T-cell (primary cell): ENCODE measurements at regions not wholly inside any gene's neighbourhood (a gene's known extent, or its start where the extent isn't known, plus 50 kb on each side); places are given as distances from the start of the nearest gene placed in this dataset.

Experiments
- ATAC-seq, 4 experiments: fragments of 200-7000 bp in 3 of 4; fragments of 150-1000 bp in 1 of 4; cut with Tn5 transposase; replicated peaks in 1 of 4; 1 replicate in 3 of 4; 2 replicates in 1 of 4; pipeline ENCODE4 v1.10.0; 2021; ENCODE audit warnings: moderate library complexity in 3 of 4, mild to moderate bottlenecking in 2 of 4, moderate number of reproducible peaks in 1 of 4
- CTCF ChIA-PET, 2 donors: fragments of 300-600 bp; sonication (Branson Sonifier 250); formaldehyde crosslinking; loops; one replicate each; lab custom pipeline; 2022; ENCODE audit warnings: antibody characterized with exemption in 2 of 2; lab: Charles Lee
- POLR2A ChIA-PET, 2 donors: fragments of 300-600 bp; sonication (Branson Sonifier 250); formaldehyde crosslinking; loops; one replicate each; lab custom pipeline; 2022; ENCODE audit warnings: antibody characterized with exemption in 2 of 2; lab: Charles Lee
- DNase-seq, 35 experiments: peaks; one replicate each; pipeline versions ENCODE4 v3.0.0 to v3.0.0-alpha.2; 2013 to 2023
- H3K27ac ChIP-seq: one replicate; pipeline ENCODE4 v1.5.1; 2013; ENCODE audit warnings: low read length
- H3K27me3 ChIP-seq, 2 experiments: replicated peaks in 1 of 2; 1 replicate in 1 of 2; 2 replicates in 1 of 2; pipeline versions ENCODE4 v1.6.1 to v1.7.0; 2013; ENCODE audit warnings: low read length in 1 of 2, mixed read lengths in 1 of 2; ENCODE audit not compliant: control insufficient read depth in 2 of 2, insufficient read depth in 2 of 2; ENCODE audit errors: extremely low read depth in 1 of 2
- H3K36me3 ChIP-seq, 2 donors: 1 replicate in 1 of 2; 2 replicates in 1 of 2; pipeline versions ENCODE4 v1.6.1 to v1.7.0; 2013; ENCODE audit warnings: low read length in 1 of 2; ENCODE audit not compliant: control insufficient read depth in 2 of 2, insufficient read depth in 1 of 2; ENCODE audit errors: extremely low read depth in 1 of 2
- H3K4me1 ChIP-seq, 2 experiments: 1 replicate in 1 of 2; 2 replicates in 1 of 2; pipeline versions ENCODE4 v1.6.1 to v1.7.0; 2013; ENCODE audit warnings: low read length in 2 of 2, mixed read lengths in 1 of 2; ENCODE audit not compliant: insufficient read depth in 2 of 2, control insufficient read depth in 1 of 2; ENCODE audit errors: extremely low read depth in 1 of 2
- H3K4me3 ChIP-seq, 2 donors: 1 replicate in 1 of 2; 2 replicates in 1 of 2; pipeline versions ENCODE4 v1.5.1 to v1.7.0; 2013; ENCODE audit warnings: mild to moderate bottlenecking in 2 of 2, low read length in 1 of 2, moderate library complexity in 1 of 2; ENCODE audit not compliant: control insufficient read depth in 1 of 2; ENCODE audit errors: extremely low read depth in 1 of 2
- H3K9me3 ChIP-seq: 2 replicates; pipeline ENCODE4 v1.7.0; 2013
- H3K27ac Mint-ChIP-seq, 2 donors: one replicate each; pipeline ENCODE4 v1.8.0; 2020 to 2021; ENCODE audit warnings: mild to moderate bottlenecking in 2 of 2, mixed read lengths in 2 of 2
- H3K27me3 Mint-ChIP-seq, 2 donors: one replicate each; pipeline ENCODE4 v1.8.0; 2021 to 2022; ENCODE audit warnings: mixed read lengths in 2 of 2
- H3K36me3 Mint-ChIP-seq: one replicate; pipeline ENCODE4 v1.8.0; 2021; ENCODE audit warnings: mixed read lengths
- H3K4me1 Mint-ChIP-seq, 3 donors: one replicate each; pipeline ENCODE4 v1.8.0; 2020 to 2022; ENCODE audit warnings: mixed read lengths in 3 of 3, mild to moderate bottlenecking in 1 of 3
- H3K4me3 Mint-ChIP-seq, 3 donors: one replicate each; pipeline ENCODE4 v1.8.0; 2020 to 2022; ENCODE audit warnings: mild to moderate bottlenecking in 3 of 3, mixed read lengths in 3 of 3, moderate library complexity in 3 of 3
- H3K9me3 Mint-ChIP-seq, 3 donors: one replicate each; pipeline ENCODE4 v1.8.0; 2020 to 2022; ENCODE audit warnings: mixed read lengths in 3 of 3
- WGBS: methylation state at CpG from one replicate; pipeline ENCODE4 v1.1.5; 2013; ENCODE audit warnings: missing lambda C conversion rate; ENCODE audit not compliant: insufficient coverage; 5-methylcytosine and 5-hydroxymethylcytosine counted together

- ATAC-seq (no peak), DNase-seq (no peak)
- Histone ChIP-seq H3K9me3 (no peaks in the 10 kb centered on the region), H3K4me1 (no peaks in the 10 kb centered on the region), H3K36me3 (no peaks in the 10 kb centered on the region), H3K27me3 (no peaks in the 10 kb centered on the region), H3K4me3 (no peak overlapping the region), H3K27ac (no peak overlapping the region)
- Mint-ChIP-seq H3K27me3 (peaks cover 2 to 5% of the 10 kb centered on the region in 2 donors), H3K36me3 (no peaks in the 10 kb centered on the region), H3K9me3 (no peaks in the 10 kb centered on the region), H3K4me1 (no peaks in the 10 kb centered on the region), H3K4me3 (no peak overlapping the region), H3K27ac (no peak overlapping the region)
- POLR2A ChIA-PET = no interaction called here
- CTCF ChIA-PET = no interaction called here
- WGBS = 100% methylated on average over 2 of the region's 4 CpGs
Measured at GRCh38 chr12:90899456-90900182, 55.4 kb downstream of the CCER1 start.

- Histone ChIP-seq H3K4me1 (no peaks in the 10 kb centered on the region), H3K27ac (no peak overlapping the region), H3K4me3 (no peak overlapping the region), H3K9me3 (no peaks in the 10 kb centered on the region), H3K27me3 (no peaks in the 10 kb centered on the region), H3K36me3 (no peaks in the 10 kb centered on the region)
- ChIA-PET CTCF (interaction anchor here in 1 of 2 donors (0.5 kb wide), 1 partner anchor 81 kb away, joined by 4 read pairs; no protein-coding TSS in a partner anchor), POLR2A (no interaction called here)
- no peak for ATAC-seq
- Mint-ChIP-seq H3K36me3 (no peaks in the 10 kb centered on the region), H3K27ac (no peak overlapping the region), H3K27me3 (peaks cover 2 to 9% of the 10 kb centered on the region in 2 donors), H3K4me3 (no peak overlapping the region), H3K9me3 (no peaks in the 10 kb centered on the region), H3K4me1 (no peaks in the 10 kb centered on the region)
- no peak for DNase-seq
Measured at GRCh38 chr12:90897986-90898385, 57.0 kb downstream of the CCER1 start.

GRCh38 chr12:90897316-90897715 lies 57.7 kb downstream of the CCER1 start:
- ATAC-seq (no peak), DNase-seq (no peak)
- H3K4me1 Mint-ChIP-seq = no peaks in the 10 kb centered on the region
- H3K36me3 Mint-ChIP-seq = no peaks in the 10 kb centered on the region
- H3K4me3 Mint-ChIP-seq = no peak overlapping the region
- ChIA-PET POLR2A (interaction anchor here in 1 of 2 donors (0.5 kb wide), 1 partner anchor 380 kb away, joined by 3 read pairs; no protein-coding TSS in a partner anchor), CTCF (no interaction called here)
- no peaks in the 10 kb centered on the region for H3K36me3 ChIP-seq
- no peak overlapping the region for H3K27ac Mint-ChIP-seq
- H3K9me3 Mint-ChIP-seq = no peaks in the 10 kb centered on the region
- WGBS = no CpG with 5 or more reads among the region's 3 CpGs
- no peaks in the 10 kb centered on the region for H3K4me1 ChIP-seq
- no peaks in the 10 kb centered on the region for H3K27me3 ChIP-seq
- no peak overlapping the region for H3K27ac ChIP-seq
- no peaks in the 10 kb centered on the region for H3K9me3 ChIP-seq
- no peak overlapping the region for H3K4me3 ChIP-seq
- H3K27me3 Mint-ChIP-seq = peaks cover 2 to 14% of the 10 kb centered on the region in 2 donors

- H3K9me3 Mint-ChIP-seq = no peaks in the 10 kb centered on the region
- ChIA-PET CTCF (no interaction called here), POLR2A (interaction anchor here in 1 of 2 donors (0.5 kb wide), 1 partner anchor 381 kb away, joined by 3 read pairs; no protein-coding TSS in a partner anchor)
- Histone ChIP-seq H3K4me1 (no peaks in the 10 kb centered on the region), H3K27me3 (no peaks in the 10 kb centered on the region), H3K9me3 (no peaks in the 10 kb centered on the region), H3K4me3 (no peak overlapping the region), H3K36me3 (no peaks in the 10 kb centered on the region), H3K27ac (no peak overlapping the region)
- H3K27me3 Mint-ChIP-seq = peaks cover 2 to 19% of the 10 kb centered on the region in 2 donors
- H3K4me1 Mint-ChIP-seq = no peaks in the 10 kb centered on the region
- ATAC-seq (no peak), DNase-seq (no peak)
- H3K36me3 Mint-ChIP-seq = no peaks in the 10 kb centered on the region
- no CpG with 5 or more reads among the region's 1 CpG for WGBS
- no peak overlapping the region for H3K27ac Mint-ChIP-seq
- H3K4me3 Mint-ChIP-seq = no peak overlapping the region
Measured at GRCh38 chr12:90896821-90897220, 58.2 kb downstream of the CCER1 start.

- Mint-ChIP-seq H3K4me3 (no peak overlapping the region), H3K9me3 (no peaks in the 10 kb centered on the region), H3K27ac (no peak overlapping the region), H3K36me3 (no peaks in the 10 kb centered on the region), H3K27me3 (peaks cover 2 to 21% of the 10 kb centered on the region in 2 donors), H3K4me1 (no peaks in the 10 kb centered on the region)
- no peak for ATAC-seq
- ChIA-PET CTCF (interaction anchor here in 1 of 2 donors (0.5 kb wide), 1 partner anchor 1352 kb away, joined by 4 read pairs; no protein-coding TSS in a partner anchor), POLR2A (no interaction called here)
- Histone ChIP-seq H3K27me3 (no peaks in the 10 kb centered on the region), H3K36me3 (no peaks in the 10 kb centered on the region), H3K27ac (no peak overlapping the region), H3K4me1 (no peaks in the 10 kb centered on the region), H3K4me3 (no peak overlapping the region), H3K9me3 (no peaks in the 10 kb centered on the region)
- DNase-seq = no peak
Measured at GRCh38 chr12:90896164-90896563, 58.8 kb downstream of the CCER1 start.

- POLR2A ChIA-PET = no interaction called here
- no peak overlapping the region for H3K4me3 ChIP-seq
- Mint-ChIP-seq H3K4me1 (no peaks in the 10 kb centered on the region), H3K27me3 (peaks cover 0 to 15% of the 10 kb centered on the region in 2 donors), H3K36me3 (no peaks in the 10 kb centered on the region), H3K9me3 (peaks cover 0 to 4% (median 0%) of the 10 kb centered on the region in 3 donors), H3K4me3 (no peak overlapping the region), H3K27ac (no peak overlapping the region)
- DNase-seq (no peak), ATAC-seq (no peak)
- no peaks in the 10 kb centered on the region for H3K36me3 ChIP-seq
- no peaks in the 10 kb centered on the region for H3K4me1 ChIP-seq
- CTCF ChIA-PET = no interaction called here
- no peaks in the 10 kb centered on the region for H3K27me3 ChIP-seq
- WGBS = no CpG with 5 or more reads among the region's 1 CpG
- H3K27ac ChIP-seq = no peak overlapping the region
- no peaks in the 10 kb centered on the region for H3K9me3 ChIP-seq
Measured at GRCh38 chr12:90888316-90888715, 66.7 kb downstream of the CCER1 start.
